ENCODE measurements at regions not wholly inside any gene's neighbourhood (a gene's known extent, or its start where the extent isn't known, plus 50 kb on each side); places are given as distances from the start of the nearest gene placed in this dataset.

DNA sequence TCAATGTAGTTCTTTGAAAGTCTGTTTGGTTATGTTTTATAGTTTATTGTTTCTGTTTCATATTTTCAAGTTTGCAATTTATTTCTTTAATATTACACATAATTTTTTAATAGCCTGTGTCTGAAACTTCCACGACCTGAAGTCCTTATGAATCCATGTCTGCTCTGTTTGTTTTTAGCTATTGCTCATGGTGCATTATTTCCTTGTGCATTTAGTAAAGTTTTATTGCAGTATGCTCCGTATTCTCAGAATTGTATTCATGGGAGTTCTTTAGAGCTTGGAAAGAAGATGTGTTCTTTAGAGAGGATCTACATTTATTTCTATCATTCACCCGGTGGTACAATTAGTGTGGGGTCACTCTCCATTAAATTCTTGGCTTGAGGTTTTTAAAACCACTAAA, 133.2 kb upstream of the NFIB start:
- no peak overlapping the region for H3K4me3 ChIP-seq (ENCODE audit: low read depth, low read length)
- no peak for TF ChIP-seq CTCF (IDR thresholded peaks at IDR 0.05; ENCODE audit: low read depth, low read length)

DNA sequence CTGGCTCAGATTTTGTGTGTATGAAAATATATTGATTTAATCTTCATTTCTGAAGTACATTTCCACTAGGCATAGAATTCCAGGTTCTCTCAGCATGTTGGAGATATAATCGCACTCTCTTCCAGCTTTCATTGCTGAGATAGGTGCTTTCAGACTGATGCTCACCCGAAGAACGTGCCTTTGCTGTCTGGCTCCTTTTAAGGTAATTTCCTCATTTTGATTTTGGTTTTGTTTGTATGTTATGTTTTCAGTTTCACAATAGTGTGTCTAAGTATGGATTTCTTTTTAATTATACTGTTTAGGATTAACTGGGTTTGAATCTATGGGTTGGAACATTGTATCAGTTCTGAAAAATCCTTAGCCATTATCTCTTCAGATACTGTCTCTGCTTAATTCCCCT, 132.0 kb upstream of the NFIB start:
- H3K4me3 ChIP-seq (ENCODE audit: low read depth, low read length), result no peak overlapping the region
- no peak for TF ChIP-seq CTCF (IDR thresholded peaks at IDR 0.05; ENCODE audit: low read depth, low read length)

DNA sequence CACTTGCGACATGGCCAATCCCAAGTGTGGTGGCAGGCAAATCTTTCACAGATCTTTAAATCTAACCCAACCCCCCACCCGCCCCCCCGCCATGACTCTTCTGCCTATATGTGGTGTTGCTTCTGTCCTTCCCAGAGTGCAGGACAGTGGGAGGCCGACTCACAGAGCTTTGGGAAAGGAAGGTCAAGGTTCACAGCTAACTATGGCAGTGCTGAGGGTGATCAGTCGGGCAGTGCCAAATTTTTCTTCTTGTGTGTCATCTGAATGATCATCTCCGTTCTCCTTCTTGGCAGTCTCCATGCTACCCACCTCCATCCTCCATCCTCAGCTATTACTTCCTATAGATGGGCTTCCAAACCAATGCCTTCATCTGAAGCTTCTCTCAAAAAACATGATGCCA, 129.0 kb upstream of the NFIB start:
- H3K4me3 ChIP-seq (ENCODE audit: low read depth, low read length), result no peak overlapping the region
- no peak for TF ChIP-seq CTCF (IDR thresholded peaks at IDR 0.05; ENCODE audit: low read depth, low read length)

DNA sequence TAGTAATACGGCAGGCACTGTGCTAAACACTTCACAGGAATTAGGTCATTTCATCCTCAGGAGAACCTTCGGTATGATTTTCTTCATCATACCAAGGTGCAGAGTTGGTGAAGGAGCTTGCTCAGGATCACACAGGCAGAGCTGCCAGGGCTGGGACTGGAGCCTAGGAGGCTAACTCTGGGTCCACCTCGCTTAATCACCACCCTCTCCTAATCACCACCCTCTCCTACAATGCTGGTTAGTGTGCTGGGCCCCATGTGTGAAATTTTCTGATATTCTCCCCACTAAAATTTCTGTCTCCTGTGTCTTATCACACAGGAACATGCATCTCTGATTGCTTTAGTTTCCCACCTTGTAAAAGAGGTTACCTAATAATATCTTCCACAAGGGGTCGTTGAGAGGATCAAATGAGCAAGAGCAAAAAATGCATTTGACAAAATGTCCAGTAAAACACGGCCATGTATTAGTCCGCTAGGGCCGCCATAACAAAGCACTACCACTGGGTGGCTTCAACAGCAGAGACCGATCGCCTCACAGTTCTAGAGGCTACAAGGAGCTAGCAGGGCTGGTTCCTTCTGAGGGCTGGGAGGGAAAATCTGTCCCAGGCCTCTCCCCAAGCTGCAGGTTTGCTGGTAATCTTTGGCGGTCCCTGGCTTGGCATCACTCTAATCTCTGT, 128.2 kb upstream of the NFIB start:
- TF ChIP-seq CTCF (IDR thresholded peaks at IDR 0.05; ENCODE audit: low read depth, low read length), result 0 out of 2 replicates have a peak, but pooled peaks have one; percentile 15
- no peak overlapping the region for H3K4me3 ChIP-seq (ENCODE audit: low read depth, low read length)

DNA sequence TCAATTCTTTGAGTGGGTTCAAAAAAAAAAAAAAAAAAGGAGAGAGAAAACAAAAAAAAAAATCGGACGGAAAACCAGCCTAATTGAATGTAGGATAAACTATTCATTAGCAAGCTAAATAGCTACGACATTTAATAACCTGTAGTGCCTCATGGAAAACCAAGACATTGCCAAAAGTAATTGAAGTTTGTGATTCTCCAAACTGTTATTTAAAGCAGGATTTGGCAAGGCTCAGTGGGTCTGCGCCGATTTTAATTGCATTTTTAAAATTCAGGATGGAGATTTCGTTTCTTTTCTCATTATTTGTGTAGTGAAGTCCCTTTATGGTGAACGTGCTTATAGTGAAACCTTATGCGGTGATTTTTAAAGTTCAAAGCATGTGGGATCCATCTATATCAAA, 127.2 kb upstream of the NFIB start:
- TF ChIP-seq CTCF (IDR thresholded peaks at IDR 0.05; ENCODE audit: low read depth, low read length), result no peak
- no peak overlapping the region for H3K4me3 ChIP-seq (ENCODE audit: low read depth, low read length)

DNA sequence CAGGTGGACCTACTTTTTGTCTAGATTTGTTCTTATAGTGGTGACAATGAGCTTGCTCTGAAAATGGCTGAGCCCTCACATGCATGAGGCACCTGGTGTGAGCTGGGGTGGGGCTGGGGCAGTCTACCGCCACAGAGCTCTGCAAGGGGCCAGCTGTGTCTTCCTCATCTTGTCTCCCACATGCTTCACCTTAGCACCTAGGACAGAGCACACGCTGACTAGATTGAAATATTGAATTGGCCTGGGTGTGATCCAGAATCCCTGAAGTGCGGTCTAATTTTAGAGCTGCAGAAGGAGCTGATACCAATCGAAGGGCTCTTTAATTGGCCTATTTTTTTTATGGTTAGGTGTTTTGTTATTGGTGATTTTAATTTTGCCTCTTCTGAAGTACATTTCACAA, 126.1 kb upstream of the NFIB start:
- no peak for TF ChIP-seq CTCF (IDR thresholded peaks at IDR 0.05; ENCODE audit: low read depth, low read length)
- H3K4me3 ChIP-seq (ENCODE audit: low read depth, low read length), result no peak overlapping the region

DNA sequence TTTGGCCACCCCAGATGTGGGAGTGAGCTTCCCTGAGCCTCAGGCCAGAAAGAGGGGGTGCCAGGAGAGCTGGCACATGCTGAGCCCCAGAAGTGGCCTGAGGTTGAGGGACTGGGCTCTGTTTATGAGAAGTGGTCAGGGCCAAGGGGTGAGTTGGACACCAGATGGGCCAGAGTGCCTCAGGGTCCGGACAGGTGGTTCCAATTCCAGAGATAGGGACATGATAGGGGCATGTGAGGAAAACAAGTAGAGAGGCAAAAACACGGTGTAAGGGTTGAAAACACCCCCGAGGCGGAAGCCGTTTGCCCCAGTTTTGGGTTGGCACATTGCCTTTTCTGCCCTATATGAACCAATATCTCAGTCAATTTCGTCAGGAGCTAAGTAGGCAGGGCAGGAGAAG, 125.6 kb upstream of the NFIB start:
- H3K4me3 ChIP-seq (ENCODE audit: low read depth, low read length), result no peak overlapping the region
- no peak for TF ChIP-seq CTCF (IDR thresholded peaks at IDR 0.05; ENCODE audit: low read depth, low read length)

All from WI38 (cell line).